Peyer's patch (tissue), 4 donors: ENCODE measurements at regions not wholly inside any gene's neighbourhood (a gene's known extent, or its start where the extent isn't known, plus 50 kb on each side); places are given as distances from the start of the nearest gene placed in this dataset.

Source experiments
- POLR2A ChIP-seq, 2 donors: fragments of 450-650 bp; IDR thresholded peaks; one replicate each; pipeline ENCODE4 v1.5.1; 2017; ENCODE audit warnings: antibody characterized with exemption in 2 of 2, mild to moderate bottlenecking in 2 of 2, moderate library complexity in 2 of 2
- TF ChIP-seq, protein P1 (sequence below), 6 experiments: fragments of 450-650 bp in 4 of 6; fragments of 200-600 bp in 2 of 6; sonication (generic) in 1 of 6; IDR thresholded peaks; one replicate each; pipeline ENCODE4 v1.5.1; 2017 to 2019; ENCODE audit warnings: antibody characterized with exemption in 6 of 6, mild to moderate bottlenecking in 3 of 6, moderate library complexity in 1 of 6

GRCh38 chr4:97414161-97414560, 729.1 kb downstream of the STPG2 start:
- TF ChIP-seq, protein P1, sequence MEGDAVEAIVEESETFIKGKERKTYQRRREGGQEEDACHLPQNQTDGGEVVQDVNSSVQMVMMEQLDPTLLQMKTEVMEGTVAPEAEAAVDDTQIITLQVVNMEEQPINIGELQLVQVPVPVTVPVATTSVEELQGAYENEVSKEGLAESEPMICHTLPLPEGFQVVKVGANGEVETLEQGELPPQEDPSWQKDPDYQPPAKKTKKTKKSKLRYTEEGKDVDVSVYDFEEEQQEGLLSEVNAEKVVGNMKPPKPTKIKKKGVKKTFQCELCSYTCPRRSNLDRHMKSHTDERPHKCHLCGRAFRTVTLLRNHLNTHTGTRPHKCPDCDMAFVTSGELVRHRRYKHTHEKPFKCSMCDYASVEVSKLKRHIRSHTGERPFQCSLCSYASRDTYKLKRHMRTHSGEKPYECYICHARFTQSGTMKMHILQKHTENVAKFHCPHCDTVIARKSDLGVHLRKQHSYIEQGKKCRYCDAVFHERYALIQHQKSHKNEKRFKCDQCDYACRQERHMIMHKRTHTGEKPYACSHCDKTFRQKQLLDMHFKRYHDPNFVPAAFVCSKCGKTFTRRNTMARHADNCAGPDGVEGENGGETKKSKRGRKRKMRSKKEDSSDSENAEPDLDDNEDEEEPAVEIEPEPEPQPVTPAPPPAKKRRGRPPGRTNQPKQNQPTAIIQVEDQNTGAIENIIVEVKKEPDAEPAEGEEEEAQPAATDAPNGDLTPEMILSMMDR (IDR thresholded peaks at IDR 0.05), result no peak
- TF ChIP-seq POLR2A (IDR thresholded peaks at IDR 0.05), result no peak
